Gastrocnemius medialis (tissue), 4 donors: ENCODE measurements at regions not wholly inside any gene's neighbourhood (a gene's known extent, or its start where the extent isn't known, plus 50 kb on each side); places are given as distances from the start of the nearest gene placed in this dataset.

Experiments
- POLR2A ChIP-seq, 2 donors: fragments of 450-650 bp; IDR thresholded peaks; one replicate each; pipeline ENCODE4 v1.6.1; 2017; ENCODE audit warnings: antibody characterized with exemption in 2 of 2, mild to moderate bottlenecking in 2 of 2, moderate library complexity in 2 of 2
- TF ChIP-seq, protein P1 (sequence below), 5 experiments: fragments of 450-650 bp in 3 of 5; fragments of 200-600 bp in 2 of 5; sonication (generic) in 2 of 5; IDR thresholded peaks in 4 of 5; conservative IDR thresholded peaks in 1 of 5; 1 replicate in 4 of 5; 2 replicates in 1 of 5; pipeline ENCODE4 v1.5.1; 2016 to 2019; ENCODE audit warnings: antibody characterized with exemption in 5 of 5, mild to moderate bottlenecking in 3 of 5, moderate library complexity in 3 of 5

DNA sequence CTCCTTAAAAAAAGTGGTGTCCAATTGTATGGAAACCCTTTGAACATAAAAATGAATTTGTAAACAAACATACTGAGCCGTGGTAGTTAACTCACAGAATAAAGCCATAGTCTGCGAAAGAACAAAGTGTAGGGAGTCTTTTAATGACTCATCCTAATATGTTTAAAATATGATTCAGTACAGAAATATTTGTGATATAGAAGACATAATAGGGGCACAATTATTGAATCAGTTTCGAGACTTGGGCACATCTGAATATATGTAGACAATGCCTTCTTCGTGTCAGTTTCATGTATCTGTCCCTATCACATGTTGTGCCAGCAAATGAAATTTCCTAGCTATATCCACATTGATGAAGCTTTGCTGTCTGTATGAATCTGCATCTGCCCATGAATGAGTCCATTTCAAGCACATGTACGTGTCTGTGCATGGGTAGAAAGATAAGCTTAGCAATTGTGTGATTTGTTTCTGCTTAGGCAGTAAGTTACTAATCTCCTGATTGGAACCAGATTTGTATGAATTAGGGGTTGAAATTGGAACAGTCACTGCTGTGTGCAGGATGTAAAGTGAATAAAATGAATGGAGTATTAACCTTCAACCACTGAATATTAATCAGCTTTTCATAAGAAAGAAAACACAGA lies 112.5 kb upstream of the SOX9 start:
- TF ChIP-seq, protein P1, sequence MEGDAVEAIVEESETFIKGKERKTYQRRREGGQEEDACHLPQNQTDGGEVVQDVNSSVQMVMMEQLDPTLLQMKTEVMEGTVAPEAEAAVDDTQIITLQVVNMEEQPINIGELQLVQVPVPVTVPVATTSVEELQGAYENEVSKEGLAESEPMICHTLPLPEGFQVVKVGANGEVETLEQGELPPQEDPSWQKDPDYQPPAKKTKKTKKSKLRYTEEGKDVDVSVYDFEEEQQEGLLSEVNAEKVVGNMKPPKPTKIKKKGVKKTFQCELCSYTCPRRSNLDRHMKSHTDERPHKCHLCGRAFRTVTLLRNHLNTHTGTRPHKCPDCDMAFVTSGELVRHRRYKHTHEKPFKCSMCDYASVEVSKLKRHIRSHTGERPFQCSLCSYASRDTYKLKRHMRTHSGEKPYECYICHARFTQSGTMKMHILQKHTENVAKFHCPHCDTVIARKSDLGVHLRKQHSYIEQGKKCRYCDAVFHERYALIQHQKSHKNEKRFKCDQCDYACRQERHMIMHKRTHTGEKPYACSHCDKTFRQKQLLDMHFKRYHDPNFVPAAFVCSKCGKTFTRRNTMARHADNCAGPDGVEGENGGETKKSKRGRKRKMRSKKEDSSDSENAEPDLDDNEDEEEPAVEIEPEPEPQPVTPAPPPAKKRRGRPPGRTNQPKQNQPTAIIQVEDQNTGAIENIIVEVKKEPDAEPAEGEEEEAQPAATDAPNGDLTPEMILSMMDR (IDR thresholded peaks at IDR 0.05 in 4 of 5, conservative IDR thresholded peaks at IDR 0.05 in 1 of 5), result no peak
- TF ChIP-seq POLR2A (IDR thresholded peaks at IDR 0.05), result no peak
